ENCODE measurements at regions not wholly inside any gene's neighbourhood (a gene's known extent, or its start where the extent isn't known, plus 50 kb on each side); places are given as distances from the start of the nearest gene placed in this dataset.

DNA sequence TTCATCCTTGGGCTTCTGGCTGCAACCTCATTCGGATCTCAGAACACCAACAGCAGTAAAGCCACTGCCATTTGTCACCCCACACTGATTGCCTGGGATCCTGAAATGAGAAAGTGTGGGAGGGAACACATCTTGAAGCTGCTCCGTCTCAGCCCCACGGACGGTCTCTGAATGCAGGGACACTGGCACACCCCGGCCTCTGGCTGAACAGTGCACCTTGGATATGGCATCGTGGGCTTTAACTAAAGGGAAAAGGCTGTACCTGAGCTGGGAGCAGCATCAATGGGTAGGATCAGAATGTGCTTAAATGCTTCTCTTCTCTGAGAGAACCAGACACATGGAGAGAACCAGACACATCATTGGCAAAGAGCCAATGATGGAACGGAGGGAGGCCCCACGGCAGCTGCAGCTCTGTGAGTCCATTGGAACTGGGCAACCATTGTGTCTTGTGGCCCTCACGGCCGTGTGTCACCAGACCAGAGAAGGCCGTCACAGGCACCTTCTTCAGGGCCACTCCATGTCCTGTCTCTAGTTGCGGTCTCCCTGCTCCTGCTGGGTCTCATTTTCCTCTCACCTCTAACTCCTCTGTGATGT, 193.4 kb upstream of the MYT1L start:
- TF ChIP-seq, protein P1, sequence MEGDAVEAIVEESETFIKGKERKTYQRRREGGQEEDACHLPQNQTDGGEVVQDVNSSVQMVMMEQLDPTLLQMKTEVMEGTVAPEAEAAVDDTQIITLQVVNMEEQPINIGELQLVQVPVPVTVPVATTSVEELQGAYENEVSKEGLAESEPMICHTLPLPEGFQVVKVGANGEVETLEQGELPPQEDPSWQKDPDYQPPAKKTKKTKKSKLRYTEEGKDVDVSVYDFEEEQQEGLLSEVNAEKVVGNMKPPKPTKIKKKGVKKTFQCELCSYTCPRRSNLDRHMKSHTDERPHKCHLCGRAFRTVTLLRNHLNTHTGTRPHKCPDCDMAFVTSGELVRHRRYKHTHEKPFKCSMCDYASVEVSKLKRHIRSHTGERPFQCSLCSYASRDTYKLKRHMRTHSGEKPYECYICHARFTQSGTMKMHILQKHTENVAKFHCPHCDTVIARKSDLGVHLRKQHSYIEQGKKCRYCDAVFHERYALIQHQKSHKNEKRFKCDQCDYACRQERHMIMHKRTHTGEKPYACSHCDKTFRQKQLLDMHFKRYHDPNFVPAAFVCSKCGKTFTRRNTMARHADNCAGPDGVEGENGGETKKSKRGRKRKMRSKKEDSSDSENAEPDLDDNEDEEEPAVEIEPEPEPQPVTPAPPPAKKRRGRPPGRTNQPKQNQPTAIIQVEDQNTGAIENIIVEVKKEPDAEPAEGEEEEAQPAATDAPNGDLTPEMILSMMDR (IDR thresholded peaks at IDR 0.05; ENCODE audit: low read length) = no peak
- no peak for TF ChIP-seq EZH2 (IDR thresholded peaks at IDR 0.05; ENCODE audit: borderline replicate concordance, low read length)
